T-helper 2 cell treated with Interferon-gamma antibody and Interleukin-4, amounts not matched to agents 100 ng/mL and 5 ng/mL, for 36 hours (primary cell): ENCODE measurements at regions not wholly inside any gene's neighbourhood (a gene's known extent, or its start where the extent isn't known, plus 50 kb on each side); places are given as distances from the start of the nearest gene placed in this dataset.

Experiments used
- intact Hi-C: fragments of 100-400 bp; cut with micrococcal nuclease; formaldehyde crosslinking; loops from one replicate; pipeline ENCODE4 v1.15.1; 2023

DNA sequence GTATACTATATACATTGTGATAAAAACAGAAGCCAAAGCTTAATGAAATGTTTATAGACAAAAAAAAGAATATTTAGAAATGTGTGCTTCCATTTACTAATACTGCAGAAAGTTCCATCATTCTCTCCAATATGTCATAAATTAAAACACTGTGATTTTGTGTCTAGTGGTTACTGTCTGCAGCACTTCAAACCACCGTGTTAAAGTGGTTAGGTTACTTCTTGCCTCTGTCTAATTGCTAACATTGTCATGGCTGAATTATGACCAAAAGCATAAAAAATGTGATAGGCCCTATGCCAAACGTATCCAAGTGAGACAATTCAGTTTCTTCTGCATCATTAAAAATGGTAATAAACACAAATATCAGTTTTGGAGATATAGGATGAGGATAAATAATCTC, 52.7 kb upstream of the CST5 start:
- intact Hi-C loops, result loop anchor here (10.0 kb wide), 1 partner anchor 63 kb away; no protein-coding TSS in a partner anchor
